ENCODE measurements at regions not wholly inside any gene's neighbourhood (a gene's known extent, or its start where the extent isn't known, plus 50 kb on each side); places are given as distances from the start of the nearest gene placed in this dataset.

DNA sequence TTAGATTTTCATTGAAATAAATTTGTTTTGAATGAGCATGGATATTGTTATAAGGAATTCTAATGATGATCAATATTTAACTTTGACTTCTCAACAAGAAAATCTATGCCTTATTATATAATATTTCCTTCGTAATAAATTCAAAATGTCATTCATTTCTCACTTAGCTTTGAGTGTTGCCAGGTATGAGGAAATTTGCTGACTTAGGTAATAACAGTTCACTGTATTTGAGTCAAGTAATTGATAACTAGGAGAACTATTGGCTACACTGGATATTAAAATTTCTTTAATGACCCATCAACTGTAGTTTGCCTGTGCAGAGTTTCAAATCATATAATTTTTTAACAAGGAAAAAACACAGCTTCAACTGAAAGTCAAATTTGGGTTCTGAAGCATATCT lies 746.6 kb downstream of the SLITRK5 start:
- H3K9me3 Mint-ChIP-seq = no peaks in the 10 kb centered on the region
- CTCF ChIA-PET = interaction anchor here (0.5 kb wide), 1 partner anchor 29 kb away, joined by 4 read pairs; no protein-coding TSS in a partner anchor
- DNase-seq = no peak
- no peak overlapping the region for H3K4me3 Mint-ChIP-seq
- no peak overlapping the region for H3K27ac Mint-ChIP-seq
- H3K4me1 Mint-ChIP-seq (ENCODE audit: low read depth) = no peaks in the 10 kb centered on the region
- no peaks in the 10 kb centered on the region for H3K36me3 Mint-ChIP-seq (ENCODE audit: low read depth)
- intact Hi-C loops (cut with micrococcal nuclease) = no loop called here
- H3K27me3 Mint-ChIP-seq (ENCODE audit: low read depth) = no peaks in the 10 kb centered on the region

- H3K4me3 Mint-ChIP-seq = no peak overlapping the region
- CTCF ChIA-PET = no interaction called here
- DNase-seq = no peak
- H3K27ac Mint-ChIP-seq = no peak overlapping the region
- peaks cover 2% of the 10 kb centered on the region for H3K9me3 Mint-ChIP-seq
- no peaks in the 10 kb centered on the region for H3K36me3 Mint-ChIP-seq (ENCODE audit: low read depth)
- H3K27me3 Mint-ChIP-seq (ENCODE audit: low read depth) = no peaks in the 10 kb centered on the region
- no peaks in the 10 kb centered on the region for H3K4me1 Mint-ChIP-seq (ENCODE audit: low read depth)
- intact Hi-C loops (cut with micrococcal nuclease) = no loop called here
Measured at GRCh38 chr13:88424463-88424862, 753.3 kb downstream of the SLITRK5 start.

GRCh38 chr13:88426661-88427060 lies 755.5 kb downstream of the SLITRK5 start:
- intact Hi-C loops (cut with micrococcal nuclease) = no loop called here
- no peak for DNase-seq
- Mint-ChIP-seq H3K4me1 (ENCODE audit: low read depth) (no peaks in the 10 kb centered on the region), H3K9me3 (peaks cover 2% of the 10 kb centered on the region), H3K27ac (no peak overlapping the region), H3K36me3 (ENCODE audit: low read depth) (no peaks in the 10 kb centered on the region), H3K27me3 (ENCODE audit: low read depth) (no peaks in the 10 kb centered on the region), H3K4me3 (no peak overlapping the region)
- CTCF ChIA-PET = no interaction called here

- no peaks in the 10 kb centered on the region for H3K36me3 Mint-ChIP-seq (ENCODE audit: low read depth)
- CTCF ChIA-PET = no interaction called here
- no peaks in the 10 kb centered on the region for H3K4me1 Mint-ChIP-seq (ENCODE audit: low read depth)
- intact Hi-C loops (cut with micrococcal nuclease) = no loop called here
- peaks cover 5% of the 10 kb centered on the region for H3K9me3 Mint-ChIP-seq
- H3K4me3 Mint-ChIP-seq = no peak overlapping the region
- H3K27ac Mint-ChIP-seq = no peak overlapping the region
- DNase-seq = no peak
- no peaks in the 10 kb centered on the region for H3K27me3 Mint-ChIP-seq (ENCODE audit: low read depth)
Measured at GRCh38 chr13:88429862-88430261, 758.7 kb downstream of the SLITRK5 start.

GRCh38 chr13:88434953-88435352 lies 763.8 kb downstream of the SLITRK5 start:
- Mint-ChIP-seq H3K4me3 (no peak overlapping the region), H3K27me3 (ENCODE audit: low read depth) (no peaks in the 10 kb centered on the region), H3K9me3 (peaks cover 10% of the 10 kb centered on the region), H3K27ac (no peak overlapping the region), H3K4me1 (ENCODE audit: low read depth) (no peaks in the 10 kb centered on the region), H3K36me3 (ENCODE audit: low read depth) (no peaks in the 10 kb centered on the region)
- DNase-seq = no peak
- CTCF ChIA-PET = no interaction called here
- intact Hi-C loops (cut with micrococcal nuclease) = no loop called here

GRCh38 chr13:88436974-88437373 lies 765.8 kb downstream of the SLITRK5 start:
- Mint-ChIP-seq H3K27ac (no peak overlapping the region), H3K36me3 (ENCODE audit: low read depth) (no peaks in the 10 kb centered on the region), H3K4me3 (no peak overlapping the region), H3K9me3 (peaks cover 10% of the 10 kb centered on the region), H3K4me1 (ENCODE audit: low read depth) (no peaks in the 10 kb centered on the region), H3K27me3 (ENCODE audit: low read depth) (no peaks in the 10 kb centered on the region)
- no peak for DNase-seq
- CTCF ChIA-PET = no interaction called here
- intact Hi-C loops (cut with micrococcal nuclease) = no loop called here

DNA sequence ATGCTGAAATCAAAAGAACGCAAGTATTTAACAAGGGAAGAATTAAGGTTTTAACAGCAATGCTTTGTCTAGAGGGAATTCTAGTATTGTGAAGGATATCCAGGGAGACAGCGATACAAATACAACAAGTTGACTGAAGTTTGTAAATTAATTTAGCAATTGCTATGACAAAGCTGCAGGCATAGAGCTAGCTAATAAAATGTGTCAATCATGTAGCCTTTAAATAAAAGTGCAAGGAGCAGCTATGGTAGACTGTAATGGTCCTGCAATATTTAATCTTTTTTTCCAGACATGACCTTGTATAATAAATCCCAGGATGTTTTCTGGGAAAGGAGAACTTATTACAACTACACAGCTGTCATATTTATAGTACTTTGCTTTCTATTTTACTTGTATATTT lies 779.3 kb downstream of the SLITRK5 start:
- intact Hi-C loops (cut with micrococcal nuclease) = no loop called here
- DNase-seq = no peak

DNA sequence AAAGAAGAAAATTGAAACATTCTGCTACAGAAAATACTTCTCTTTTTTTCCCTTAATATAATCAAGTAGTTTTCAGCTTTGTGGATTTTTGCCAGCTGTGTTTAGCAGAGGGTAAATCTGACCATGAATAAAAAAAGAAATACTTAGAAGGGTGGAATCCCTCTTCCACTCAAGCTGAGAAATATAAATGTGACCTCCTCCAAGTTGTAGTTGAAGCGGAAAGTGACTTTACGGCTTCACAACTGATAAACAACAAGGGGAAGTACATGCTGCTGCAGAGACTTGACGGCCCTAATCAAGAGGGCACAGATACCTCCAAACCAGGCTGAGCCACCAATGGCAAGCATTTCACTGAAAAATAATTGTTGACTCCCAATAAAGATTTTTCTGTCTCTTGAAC lies 785.0 kb downstream of the SLITRK5 start:
- Mint-ChIP-seq H3K9me3 (no peaks in the 10 kb centered on the region), H3K4me1 (ENCODE audit: low read depth) (no peaks in the 10 kb centered on the region), H3K27me3 (ENCODE audit: low read depth) (no peaks in the 10 kb centered on the region), H3K36me3 (ENCODE audit: low read depth) (no peaks in the 10 kb centered on the region), H3K4me3 (no peak overlapping the region), H3K27ac (no peak overlapping the region)
- intact Hi-C loops (cut with micrococcal nuclease) = no loop called here
- CTCF ChIA-PET = no interaction called here
- DNase-seq = no peak

More for the DNA sequence above, 779.3 kb downstream of the SLITRK5 start:
- H3K27ac Mint-ChIP-seq = no peak overlapping the region
- H3K4me1 Mint-ChIP-seq (ENCODE audit: low read depth) = no peaks in the 10 kb centered on the region
- H3K36me3 Mint-ChIP-seq (ENCODE audit: low read depth) = no peaks in the 10 kb centered on the region
- H3K4me3 Mint-ChIP-seq = no peak overlapping the region
- H3K27me3 Mint-ChIP-seq (ENCODE audit: low read depth) = no peaks in the 10 kb centered on the region
- CTCF ChIA-PET = no interaction called here
- H3K9me3 Mint-ChIP-seq = peaks cover 3% of the 10 kb centered on the region

GRCh38 chr13:88459331-88459730 lies 788.2 kb downstream of the SLITRK5 start:
- CTCF ChIA-PET = no interaction called here
- DNase-seq = no peak
- Mint-ChIP-seq H3K4me3 (no peak overlapping the region), H3K4me1 (ENCODE audit: low read depth) (no peaks in the 10 kb centered on the region), H3K27ac (no peak overlapping the region), H3K9me3 (no peaks in the 10 kb centered on the region), H3K36me3 (ENCODE audit: low read depth) (no peaks in the 10 kb centered on the region), H3K27me3 (ENCODE audit: low read depth) (no peaks in the 10 kb centered on the region)
- intact Hi-C loops (cut with micrococcal nuclease) = no loop called here

- CTCF ChIA-PET = no interaction called here
- intact Hi-C loops (cut with micrococcal nuclease) = no loop called here
- no peak overlapping the region for H3K27ac Mint-ChIP-seq
- no peaks in the 10 kb centered on the region for H3K27me3 Mint-ChIP-seq (ENCODE audit: low read depth)
- H3K4me1 Mint-ChIP-seq (ENCODE audit: low read depth) = no peaks in the 10 kb centered on the region
- H3K4me3 Mint-ChIP-seq = no peak overlapping the region
- H3K9me3 Mint-ChIP-seq = no peaks in the 10 kb centered on the region
- DNase-seq = no peak
- H3K36me3 Mint-ChIP-seq (ENCODE audit: low read depth) = no peaks in the 10 kb centered on the region
Measured at GRCh38 chr13:88461272-88462009, 790.3 kb downstream of the SLITRK5 start.

GRCh38 chr13:88464851-88465250 lies 793.7 kb downstream of the SLITRK5 start:
- Mint-ChIP-seq H3K27me3 (ENCODE audit: low read depth) (no peaks in the 10 kb centered on the region), H3K27ac (no peak overlapping the region), H3K4me1 (ENCODE audit: low read depth) (no peaks in the 10 kb centered on the region), H3K9me3 (no peaks in the 10 kb centered on the region), H3K36me3 (ENCODE audit: low read depth) (no peaks in the 10 kb centered on the region), H3K4me3 (no peak overlapping the region)
- no peak for DNase-seq
- CTCF ChIA-PET = no interaction called here
- intact Hi-C loops (cut with micrococcal nuclease) = no loop called here

DNA sequence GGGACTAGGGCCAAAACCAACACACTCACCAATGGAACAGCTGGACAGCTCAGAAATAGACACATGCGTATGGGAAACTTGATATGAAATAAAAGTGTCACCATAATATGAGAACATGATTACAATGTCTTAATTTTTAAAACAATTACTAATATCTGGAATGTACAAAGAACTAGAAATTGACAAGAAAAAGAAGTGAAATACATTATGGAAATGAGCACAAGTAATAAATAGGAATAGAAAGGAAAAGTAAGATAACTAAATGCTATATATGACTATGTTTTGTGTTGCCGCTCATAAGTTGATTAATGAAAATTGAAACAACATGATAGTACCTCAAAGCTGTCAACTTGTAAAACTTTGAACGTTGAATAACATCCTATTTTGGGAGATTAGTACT lies 801.1 kb downstream of the SLITRK5 start:
- Mint-ChIP-seq H3K4me1 (ENCODE audit: low read depth) (no peaks in the 10 kb centered on the region), H3K9me3 (peaks cover 1% of the 10 kb centered on the region), H3K27me3 (ENCODE audit: low read depth) (no peaks in the 10 kb centered on the region), H3K27ac (no peak overlapping the region), H3K4me3 (no peak overlapping the region), H3K36me3 (ENCODE audit: low read depth) (no peaks in the 10 kb centered on the region)
- intact Hi-C loops (cut with micrococcal nuclease) = no loop called here
- CTCF ChIA-PET = no interaction called here
- no peak for DNase-seq

DNA sequence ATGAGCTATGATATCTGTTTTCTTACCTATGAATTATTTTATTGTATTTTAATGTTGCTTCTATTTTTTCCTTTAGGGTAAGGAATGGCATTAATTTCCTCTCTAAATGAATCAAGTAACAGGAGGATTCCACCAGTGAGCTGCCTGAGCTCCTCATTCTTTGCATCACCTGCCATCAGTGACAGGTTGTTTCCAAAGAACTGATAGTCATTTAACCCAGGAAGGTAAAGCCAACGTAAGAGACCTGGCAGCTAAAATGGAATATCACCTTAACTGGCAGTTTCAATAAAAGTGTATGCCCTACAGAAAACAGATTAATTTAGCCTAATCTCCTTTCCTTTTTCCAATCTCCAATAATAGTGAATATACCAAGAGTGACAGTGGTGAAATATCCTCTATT lies 812.0 kb downstream of the SLITRK5 start:
- Mint-ChIP-seq H3K9me3 (peaks cover 15% of the 10 kb centered on the region), H3K27ac (no peak overlapping the region), H3K27me3 (ENCODE audit: low read depth) (no peaks in the 10 kb centered on the region), H3K4me3 (no peak overlapping the region), H3K36me3 (ENCODE audit: low read depth) (no peaks in the 10 kb centered on the region), H3K4me1 (ENCODE audit: low read depth) (no peaks in the 10 kb centered on the region)
- no peak for DNase-seq
- intact Hi-C loops (cut with micrococcal nuclease) = no loop called here
- CTCF ChIA-PET = no interaction called here

Data from activated naive CD4-positive, alpha-beta T cell treated with anti-CD3 and anti-CD28 coated beads for 36 hours (primary cell).